NCI-H748 treated with DMSO at 0.1 percent for 48 hours (cell line): ENCODE measurements at regions not wholly inside any gene's neighbourhood (a gene's known extent, or its start where the extent isn't known, plus 50 kb on each side); places are given as distances from the start of the nearest gene placed in this dataset.

Experiments
- DNase-seq: peaks from one replicate; lab custom pipeline; 2025; lab: John Stamatoyannopoulos, UW

DNA sequence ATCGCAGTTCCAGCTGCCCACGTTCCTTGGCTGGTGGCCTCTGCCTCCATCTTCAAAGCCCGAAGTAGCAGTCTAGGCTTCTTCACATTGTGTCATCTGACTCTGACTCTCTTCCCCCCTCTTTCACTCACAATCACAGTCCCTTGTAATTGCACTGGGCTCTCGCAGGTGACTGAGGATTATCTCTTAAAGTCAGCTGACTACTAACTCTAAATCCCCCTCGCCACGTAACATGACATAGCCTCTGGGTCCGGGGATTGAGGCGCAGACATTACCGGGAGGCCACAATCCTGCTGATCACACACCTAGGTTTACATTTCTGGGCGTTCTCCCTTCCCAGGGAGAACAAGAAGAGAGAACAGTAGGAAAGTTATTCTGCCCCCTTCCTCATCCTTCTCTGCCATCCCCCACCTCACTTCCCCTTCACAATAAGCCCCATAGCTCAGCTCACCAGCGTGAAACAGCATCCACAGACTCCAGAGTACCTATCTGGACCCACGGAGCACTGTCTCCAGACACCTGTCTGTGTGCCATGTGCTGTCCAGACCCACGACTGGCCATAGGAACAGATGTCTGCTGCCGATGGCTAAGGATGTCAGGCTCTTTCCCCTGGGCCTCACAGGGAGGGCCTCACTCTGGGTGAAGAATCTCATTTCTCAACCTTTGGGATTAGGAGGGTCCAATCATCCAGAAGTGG, 64.3 kb upstream of the FZD7 start:
- no peak for DNase-seq

DNA sequence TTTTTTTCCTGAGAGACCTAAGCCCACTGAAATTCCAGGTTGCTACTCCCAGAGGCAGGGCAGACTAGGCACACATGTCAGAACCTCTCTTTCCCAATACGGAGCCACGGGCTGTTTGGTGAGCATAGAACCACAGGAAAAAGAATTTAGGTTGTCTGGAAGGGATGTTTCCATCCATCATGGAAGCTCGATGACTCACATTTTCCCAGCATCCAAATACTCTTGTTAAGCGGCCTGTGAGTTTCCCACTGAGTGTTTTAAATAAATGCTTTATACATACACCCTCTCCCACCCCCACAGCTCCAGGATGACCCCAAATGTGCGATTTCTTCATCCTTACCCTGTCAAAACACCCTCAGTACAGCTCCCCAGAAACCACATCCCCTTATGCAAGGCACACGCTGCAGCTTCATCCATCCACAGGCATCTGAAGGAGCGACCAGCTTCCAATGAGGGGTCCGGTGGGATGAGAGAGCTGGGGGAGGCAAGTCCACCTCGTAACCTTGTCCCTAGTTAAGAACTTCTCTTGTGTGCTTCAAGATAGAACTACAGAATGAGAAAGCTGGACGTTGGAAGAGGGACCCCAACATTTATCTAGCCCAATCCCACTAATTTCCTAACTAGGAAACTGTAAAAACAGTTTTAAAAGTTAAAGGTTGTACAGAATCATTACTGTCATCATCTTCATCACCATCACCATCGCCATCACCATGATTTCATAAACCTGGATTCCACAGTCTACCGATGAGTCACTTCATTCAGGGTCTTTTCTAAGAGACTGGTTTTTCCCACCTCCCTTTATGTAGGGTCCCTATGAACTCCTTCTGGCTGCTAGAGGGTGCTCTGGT, 63.5 kb upstream of the FZD7 start:
- no peak for DNase-seq

DNA sequence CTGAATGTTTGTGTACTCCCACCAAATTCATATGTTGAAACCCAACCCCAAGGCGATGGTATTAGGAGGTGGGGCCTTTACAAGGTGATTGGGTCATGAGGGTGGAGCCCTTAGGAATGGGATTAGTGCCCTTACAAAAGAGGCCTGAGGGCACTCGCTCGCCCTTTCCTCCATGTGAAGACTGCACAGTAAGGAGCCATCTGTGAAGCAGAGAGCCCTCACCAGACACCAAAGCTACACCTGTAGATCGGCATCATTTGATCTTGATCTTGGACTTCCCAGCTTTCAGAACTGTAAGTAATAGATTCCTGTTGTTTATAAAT, 62.9 kb upstream of the FZD7 start:
- no peak for DNase-seq

DNA sequence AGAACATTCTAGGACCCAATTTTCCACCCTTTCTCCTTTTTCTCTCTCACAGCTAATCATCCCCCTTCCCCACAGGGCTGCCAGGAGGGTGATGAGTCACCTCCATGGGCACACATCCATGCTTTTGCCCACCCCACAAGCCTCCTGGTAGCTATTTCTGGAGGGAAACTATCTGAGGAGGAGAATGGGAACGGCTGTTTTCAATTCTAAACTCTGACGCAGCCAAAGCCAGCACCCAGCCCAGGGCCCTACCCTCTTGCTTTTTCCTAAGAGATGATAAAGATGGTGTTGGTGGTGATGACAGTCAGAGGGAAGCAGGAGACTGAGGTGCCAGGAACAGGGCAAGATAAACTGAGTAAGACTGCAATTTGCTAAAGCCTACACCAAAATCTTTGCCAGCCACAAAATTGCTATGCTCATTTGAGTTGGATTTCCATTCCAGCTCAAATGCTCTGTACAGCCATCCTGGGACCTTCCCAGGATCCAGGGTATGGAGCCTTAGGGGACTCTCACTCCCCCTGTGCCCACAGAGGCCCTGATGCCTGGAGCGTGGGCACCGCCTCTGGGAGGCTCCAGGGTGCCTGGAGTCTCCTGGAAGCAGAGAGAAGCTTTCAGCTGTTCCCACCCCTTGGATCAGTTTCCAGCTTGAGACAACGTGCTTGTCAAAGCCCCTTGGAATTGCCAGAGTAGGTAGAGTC, 62.0 kb upstream of the FZD7 start:
- no peak for DNase-seq

DNA sequence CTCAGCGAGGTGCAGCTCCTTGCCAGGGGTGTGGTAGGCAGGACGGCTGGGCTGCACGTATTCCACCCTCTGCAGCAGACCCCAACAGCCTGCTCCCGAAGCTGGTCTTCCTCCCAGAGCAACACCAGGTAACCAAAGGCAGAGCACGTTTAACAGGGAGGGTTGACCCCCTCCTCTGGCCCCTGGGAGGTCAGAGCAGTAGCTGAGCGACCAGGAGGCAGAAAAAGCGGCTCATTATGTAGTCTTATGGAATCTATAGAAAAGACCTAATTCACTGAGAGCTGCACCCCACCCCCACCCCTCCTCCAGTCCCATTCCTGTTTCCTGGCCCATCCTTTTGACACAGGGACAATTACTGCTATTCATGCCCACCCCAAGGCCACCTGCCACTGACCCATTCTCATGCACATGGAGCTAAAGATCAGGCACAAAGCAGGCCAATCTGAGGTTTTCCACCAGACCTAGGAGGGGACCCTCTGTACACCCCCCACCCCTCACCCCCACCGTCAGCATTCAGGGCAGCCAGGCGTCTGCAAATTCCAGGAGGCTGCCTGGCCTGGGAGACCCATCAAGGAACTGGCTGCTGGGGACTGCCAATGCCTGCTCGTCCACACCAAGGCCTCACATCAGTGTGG, 60.9 kb upstream of the FZD7 start:
- DNase-seq = no peak

DNA sequence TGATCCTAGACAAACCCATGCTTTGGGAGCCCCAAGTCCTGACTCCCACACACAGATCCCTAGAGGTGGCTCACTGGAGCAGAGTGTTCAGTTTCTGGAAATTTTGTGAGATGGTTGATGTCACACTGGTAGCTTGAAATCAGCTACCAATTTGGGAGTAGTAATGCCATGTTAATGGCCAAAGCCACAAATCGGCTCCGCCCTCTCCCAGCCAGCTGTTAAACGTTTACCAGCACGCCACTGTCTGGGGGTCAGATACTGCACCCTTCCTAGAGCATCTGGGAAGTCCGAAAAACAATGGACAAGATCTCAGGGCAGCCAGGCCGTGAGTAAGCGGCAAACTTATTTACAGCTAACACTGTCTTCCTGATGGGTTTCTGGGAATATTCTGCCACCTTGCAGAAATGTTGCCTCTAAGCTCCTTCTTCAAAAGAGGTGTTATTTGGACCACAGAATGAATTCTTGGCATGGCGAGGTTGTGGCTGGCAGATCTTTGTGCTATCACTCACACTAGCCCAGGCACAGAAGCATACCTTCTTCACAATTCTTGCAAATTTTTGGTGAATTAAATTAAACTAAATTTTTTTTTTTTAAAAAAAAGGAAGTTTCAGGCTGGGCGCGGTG, 60.2 kb upstream of the FZD7 start:
- no peak for DNase-seq

DNA sequence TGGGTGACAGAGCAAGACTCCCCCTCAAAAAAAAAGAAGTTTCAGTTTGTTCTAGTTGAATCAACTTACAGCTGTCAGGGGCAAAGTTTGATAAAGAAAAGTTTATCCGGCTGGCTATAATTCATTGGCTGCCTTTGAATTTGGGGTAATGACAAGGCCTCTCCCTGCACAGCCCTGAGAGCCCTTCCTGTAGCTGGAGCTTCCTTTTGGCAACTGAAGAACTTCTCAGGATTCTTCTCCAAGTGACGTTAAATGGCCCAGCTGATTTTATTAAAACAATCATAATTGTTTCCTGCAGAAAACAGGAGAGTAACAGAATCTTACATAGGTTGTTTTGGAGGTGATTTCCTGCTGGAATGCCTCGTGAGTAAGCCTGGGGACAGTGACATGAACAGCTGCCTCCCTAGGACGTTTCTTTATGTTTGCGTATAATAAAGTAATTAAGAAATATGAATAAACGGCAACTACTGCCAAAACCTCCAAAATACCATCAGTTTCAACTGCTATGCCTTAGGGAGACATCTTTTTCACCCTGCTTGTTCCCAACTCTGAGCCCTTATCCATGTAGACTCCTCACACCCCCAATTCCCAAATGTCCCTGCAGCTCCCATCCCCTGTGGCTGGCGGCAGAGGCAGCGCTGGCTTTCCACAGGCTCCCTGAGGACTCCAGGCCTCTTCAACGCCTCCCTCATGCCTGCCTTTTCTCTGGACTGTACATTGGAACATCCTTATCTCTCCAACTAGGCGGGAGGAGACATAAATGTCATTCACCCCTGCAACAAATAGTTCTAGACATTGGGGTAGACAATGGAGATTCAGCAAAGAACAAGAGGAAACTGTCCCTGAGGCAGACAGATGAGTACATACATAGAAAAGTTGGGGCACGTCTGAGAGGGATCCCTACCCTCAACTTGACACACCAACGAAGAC, 59.2 kb upstream of the FZD7 start:
- DNase-seq = no peak

DNA sequence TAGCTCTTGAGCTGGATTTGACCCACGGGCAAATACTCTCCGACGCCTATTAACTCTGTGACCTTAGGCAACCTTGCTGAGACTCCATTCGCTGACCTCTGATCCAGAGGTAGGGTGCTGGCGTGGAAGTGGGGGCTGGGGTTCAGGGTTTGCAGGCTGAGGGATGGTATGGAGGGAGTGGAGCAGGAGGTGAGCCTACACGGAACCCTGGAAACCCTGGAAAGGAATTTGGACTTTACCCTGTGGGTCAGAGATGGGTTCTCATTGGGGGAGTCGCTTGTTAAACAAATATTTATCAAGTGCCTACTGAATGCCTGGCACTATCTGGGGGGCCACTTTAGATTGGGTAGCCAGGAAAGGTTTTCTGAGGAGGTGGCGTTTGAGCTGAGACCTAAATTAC, 58.2 kb upstream of the FZD7 start:
- DNase-seq = no peak

DNA sequence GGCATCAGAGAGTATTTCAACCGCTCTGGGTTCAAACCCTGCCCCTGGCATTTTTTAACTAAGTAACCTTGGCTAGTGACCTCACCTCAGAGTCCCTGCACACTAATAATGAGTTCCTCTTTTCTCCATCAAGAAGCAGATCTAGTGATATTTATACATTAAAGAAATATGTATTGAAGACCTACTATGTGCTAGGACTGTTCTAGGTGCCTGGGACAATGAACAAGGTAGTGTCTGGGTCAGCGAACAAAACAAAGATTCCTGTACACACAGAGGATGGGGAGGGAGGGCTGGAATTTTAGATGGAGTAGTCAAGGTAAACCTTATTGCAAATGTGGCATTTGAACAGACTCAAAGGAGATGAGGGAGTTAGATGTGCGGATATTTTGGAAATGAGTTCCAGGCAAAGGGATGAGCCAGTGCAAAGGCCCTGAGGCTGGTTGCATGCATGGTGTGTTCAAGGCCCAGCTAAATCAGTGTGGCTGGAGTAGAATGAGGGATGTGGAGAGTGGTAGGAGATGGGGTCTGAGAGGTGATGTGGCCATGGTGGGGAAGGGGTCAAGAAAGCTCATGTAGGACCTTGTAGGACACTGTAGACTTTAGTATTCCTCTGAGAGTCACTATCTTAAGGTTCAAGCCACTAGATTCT, 57.6 kb upstream of the FZD7 start:
- no peak for DNase-seq

DNA sequence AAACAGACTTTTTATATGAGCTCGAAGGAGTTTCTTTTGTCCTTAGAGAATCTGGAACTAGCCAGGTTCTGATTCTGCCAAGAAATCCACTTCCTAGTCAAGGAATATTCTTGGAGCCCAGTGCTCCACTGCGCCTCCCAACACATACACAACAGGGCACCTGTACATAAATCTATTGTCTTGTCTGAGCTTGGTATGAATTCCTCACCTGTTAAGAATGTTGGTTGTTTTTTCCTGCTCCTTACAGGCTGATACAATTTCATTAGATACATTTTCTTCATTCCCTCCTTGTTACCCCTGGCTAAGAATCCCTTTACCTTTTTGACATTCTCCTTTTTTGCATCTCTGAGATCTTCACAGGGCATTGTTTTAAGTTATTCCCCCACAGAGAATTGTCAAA, 56.0 kb upstream of the FZD7 start:
- no peak for DNase-seq

DNA sequence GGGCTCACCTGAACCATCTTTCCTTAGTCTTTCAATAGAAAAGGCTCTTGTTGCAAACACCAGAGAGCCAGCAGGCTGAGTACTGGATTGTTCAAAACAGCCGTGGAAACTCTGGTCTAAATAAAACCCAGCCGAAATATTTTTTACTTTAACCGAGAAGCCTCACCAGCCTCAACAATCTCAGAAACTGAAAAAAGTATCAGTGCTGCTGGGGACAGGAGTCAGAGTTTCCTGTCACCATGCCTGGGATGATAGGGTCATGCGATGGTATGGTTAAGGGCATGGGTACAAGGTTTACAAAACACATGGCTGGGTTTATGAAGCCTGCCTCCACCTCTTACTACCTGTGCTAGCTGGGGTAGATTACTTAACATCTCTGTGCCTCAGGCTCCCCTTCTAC, 55.3 kb upstream of the FZD7 start:
- no peak for DNase-seq

DNA sequence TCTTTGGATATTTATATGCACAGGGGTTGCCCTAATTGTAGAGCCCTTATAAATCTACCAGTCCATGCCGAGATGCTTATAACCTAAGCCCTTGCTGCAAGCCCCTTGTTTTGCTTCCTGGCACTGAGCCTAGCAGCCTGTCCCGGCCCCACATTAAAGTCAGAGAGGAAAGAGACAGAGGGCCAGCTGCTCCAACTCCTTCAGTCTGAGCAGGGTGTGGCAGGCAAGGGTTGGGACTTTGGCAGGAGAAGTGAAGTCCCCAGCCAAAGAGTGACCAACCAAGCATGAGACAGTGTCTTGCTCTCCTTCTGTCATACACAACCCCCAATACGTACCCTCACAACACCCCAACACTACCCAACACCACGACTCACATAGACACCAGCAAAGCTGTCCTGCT, 54.7 kb upstream of the FZD7 start:
- DNase-seq = no peak

DNA sequence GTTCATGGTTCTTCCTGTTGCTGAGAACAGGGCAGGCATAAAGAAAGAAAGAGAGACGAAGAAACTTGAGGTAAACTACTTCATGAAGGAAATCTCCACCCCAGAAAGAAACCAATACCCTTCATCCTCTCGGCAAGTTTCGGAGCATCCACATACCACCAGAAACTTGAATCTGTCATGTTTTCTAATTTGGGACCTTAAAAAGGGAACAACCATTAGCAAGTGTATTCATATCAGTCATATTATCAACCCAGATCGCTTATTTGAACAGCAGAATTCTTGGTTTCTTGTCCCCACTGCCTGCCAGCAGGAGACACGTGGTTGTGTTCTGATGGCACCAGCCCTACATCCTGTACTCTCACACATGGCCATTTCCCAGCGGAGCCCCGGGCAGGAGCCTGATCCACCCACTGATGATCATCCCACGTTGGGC, 53.2 kb upstream of the FZD7 start:
- no peak for DNase-seq

DNA sequence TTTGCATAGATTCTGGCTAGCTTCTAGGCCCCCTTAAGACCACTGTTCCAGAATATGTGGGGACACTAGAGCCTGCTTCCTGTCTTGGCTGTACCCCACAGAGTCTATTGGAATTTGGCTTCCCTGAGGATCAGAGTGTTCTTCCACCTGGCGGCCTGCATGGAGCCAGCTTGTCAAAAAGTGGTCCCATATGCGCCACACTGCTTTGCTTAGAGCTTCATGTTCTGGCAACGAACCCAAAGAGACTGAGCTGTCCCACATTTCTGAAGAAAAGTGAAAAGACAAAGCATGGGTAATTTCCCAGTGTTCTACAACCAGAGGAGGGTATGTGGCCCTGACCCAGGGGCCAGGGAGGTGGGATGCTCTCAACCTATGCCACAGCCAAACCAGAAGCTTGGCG, 52.7 kb upstream of the FZD7 start:
- no peak for DNase-seq

DNA sequence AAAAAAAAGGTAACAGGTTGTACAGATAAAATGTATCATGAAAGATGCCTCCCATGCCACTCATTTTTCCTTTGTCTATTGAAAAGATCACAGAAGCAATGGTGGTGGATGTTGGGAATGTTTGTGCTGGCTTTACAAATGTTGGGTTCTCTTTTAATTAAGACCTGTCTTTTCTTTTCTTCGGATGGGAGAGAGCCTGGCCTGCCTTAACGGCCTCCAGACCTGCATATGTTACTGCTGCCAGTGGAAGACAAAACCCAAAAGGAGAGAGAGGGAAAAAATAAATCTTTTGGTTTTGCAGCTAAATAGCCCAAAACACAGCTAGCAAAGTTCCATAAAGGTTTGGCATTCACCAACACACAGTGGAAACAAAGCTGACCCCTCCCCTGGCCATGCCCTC, 50.5 kb upstream of the FZD7 start:
- no peak for DNase-seq

DNA sequence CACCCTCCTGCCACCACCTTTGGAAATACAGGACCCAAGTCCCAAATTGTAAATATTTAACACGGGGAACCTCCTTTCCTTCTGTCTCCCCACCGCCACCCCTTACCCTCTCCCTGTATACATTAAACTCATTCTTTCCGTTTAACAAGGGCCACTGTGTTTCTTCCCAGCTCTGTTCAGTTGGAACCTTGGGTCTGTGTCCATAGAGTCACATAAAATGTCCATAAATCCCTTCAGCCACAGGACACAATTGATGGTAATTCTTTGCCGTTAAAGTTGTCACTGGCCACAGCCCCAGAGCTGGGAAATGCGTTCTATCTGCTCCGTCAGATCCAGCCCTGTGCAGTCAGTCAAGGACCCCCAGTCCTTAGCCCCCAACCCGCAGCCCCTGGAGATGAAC, 49.9 kb upstream of the FZD7 start:
- no peak for DNase-seq
